ENCODE measurements at regions not wholly inside any gene's neighbourhood (a gene's known extent, or its start where the extent isn't known, plus 50 kb on each side); places are given as distances from the start of the nearest gene placed in this dataset.
"Not testable (repeated sequence)": the region's sequence is repeated elsewhere in the genome, so short reads cannot be mapped to it uniquely, and the experiment has no call there.

GRCh38 chr1:196366-196765 is 255.1 kb downstream of the OR4F29 start:
- DNase-seq (ENCODE audit: low read depth): not testable (repeated sequence)

GRCh38 chr1:191296-192049 is 260.0 kb downstream of the OR4F29 start:
- not testable (repeated sequence) for DNase-seq (ENCODE audit: low read depth)

- DNase-seq (ENCODE audit: low read depth): not testable (repeated sequence)
These were observed 260.8 kb downstream of the OR4F29 start for GRCh38 chr1:190678-191077.

GRCh38 chr1:189915-190314 is 261.6 kb downstream of the OR4F29 start:
- not testable (repeated sequence) for DNase-seq (ENCODE audit: low read depth)

- not testable (repeated sequence) for DNase-seq (ENCODE audit: low read depth)
These were observed 262.2 kb downstream of the OR4F29 start for GRCh38 chr1:189270-189669.

- not testable (repeated sequence) for DNase-seq (ENCODE audit: low read depth)
These were observed 264.2 kb downstream of the OR4F29 start for GRCh38 chr1:187298-187697.

GRCh38 chr1:186691-187131 is 264.8 kb downstream of the OR4F29 start:
- DNase-seq (ENCODE audit: low read depth): not testable (repeated sequence)

GRCh38 chr1:186223-186622 is 265.3 kb downstream of the OR4F29 start:
- not testable (repeated sequence) for DNase-seq (ENCODE audit: low read depth)

- DNase-seq (ENCODE audit: low read depth): not testable (repeated sequence)
These were observed 266.0 kb downstream of the OR4F29 start for GRCh38 chr1:185526-185925.

- not testable (repeated sequence) for DNase-seq (ENCODE audit: low read depth)
These were observed 267.2 kb downstream of the OR4F29 start for GRCh38 chr1:184336-184686.

- DNase-seq (ENCODE audit: low read depth): not testable (repeated sequence)
These were observed 267.7 kb downstream of the OR4F29 start for GRCh38 chr1:183620-184335.

- not testable (repeated sequence) for DNase-seq (ENCODE audit: low read depth)
These were observed 268.4 kb downstream of the OR4F29 start for GRCh38 chr1:183081-183480.

- not testable (repeated sequence) for DNase-seq (ENCODE audit: low read depth)
These were observed 268.8 kb downstream of the OR4F29 start for GRCh38 chr1:182631-183030.

- peak; percentile 45 for DNase-seq (ENCODE audit: low read depth)
These were observed 269.9 kb downstream of the OR4F29 start for GRCh38 chr1:181247-182216.

GRCh38 chr1:180749-181205 is 270.7 kb downstream of the OR4F29 start:
- DNase-seq (ENCODE audit: low read depth): not testable (repeated sequence)

GRCh38 chr1:138842-139241 is 312.6 kb downstream of the OR4F29 start:
- not testable (repeated sequence) for DNase-seq (ENCODE audit: low read depth)

GRCh38 chr1:137664-138063 is 313.8 kb downstream of the OR4F29 start:
- not testable (repeated sequence) for DNase-seq (ENCODE audit: low read depth)

GRCh38 chr1:136344-136932 is 315.0 kb downstream of the OR4F29 start:
- DNase-seq (ENCODE audit: low read depth): not testable (repeated sequence)

GRCh38 chr1:134936-135335 is 316.5 kb downstream of the OR4F29 start:
- not testable (repeated sequence) for DNase-seq (ENCODE audit: low read depth)

- not testable (repeated sequence) for DNase-seq (ENCODE audit: low read depth)
These were observed 333.0 kb downstream of the OR4F29 start for GRCh38 chr1:118440-118839.

GRCh38 chr1:115534-115933 is 335.9 kb downstream of the OR4F29 start:
- DNase-seq (ENCODE audit: low read depth): not testable (repeated sequence)
